ENCODE measurements at regions not wholly inside any gene's neighbourhood (a gene's known extent, or its start where the extent isn't known, plus 50 kb on each side); places are given as distances from the start of the nearest gene placed in this dataset.
"Not testable (repeated sequence)": the region's sequence is repeated elsewhere in the genome, so short reads cannot be mapped to it uniquely, and the experiment has no call there.

- no peak for DNase-seq
These were observed 850.1 kb downstream of the TBC1D32 start for GRCh38 chr6:120484146-120484545.

GRCh38 chr6:120478650-120479049 lies 855.6 kb downstream of the TBC1D32 start:
- DNase-seq = no peak

- no peak for DNase-seq
These were observed 860.5 kb downstream of the TBC1D32 start for GRCh38 chr6:120473804-120474203.

GRCh38 chr6:120468486-120468885 lies 865.8 kb downstream of the TBC1D32 start:
- no peak for DNase-seq

- DNase-seq = no peak
These were observed 882.8 kb downstream of the TBC1D32 start for GRCh38 chr6:120451508-120451907.

GRCh38 chr6:120447605-120448004 lies 886.7 kb downstream of the TBC1D32 start:
- DNase-seq = no peak

GRCh38 chr6:120432840-120433239 lies 901.4 kb downstream of the TBC1D32 start:
- DNase-seq = not testable (repeated sequence)

GRCh38 chr6:120431841-120432240 lies 902.4 kb downstream of the TBC1D32 start:
- no peak for DNase-seq

GRCh38 chr6:120411394-120411793 lies 922.9 kb downstream of the TBC1D32 start:
- DNase-seq = no peak

GRCh38 chr6:120410586-120410985 lies 923.7 kb downstream of the TBC1D32 start:
- DNase-seq = no peak

- no peak for DNase-seq
These were observed 926.6 kb downstream of the TBC1D32 start for GRCh38 chr6:120407696-120408095.

- DNase-seq = no peak
These were observed 928.3 kb downstream of the TBC1D32 start for GRCh38 chr6:120405947-120406346.

GRCh38 chr6:120395784-120396183 lies 938.5 kb downstream of the TBC1D32 start:
- DNase-seq = no peak

- DNase-seq = no peak
These were observed 939.0 kb downstream of the TBC1D32 start for GRCh38 chr6:120395330-120395729.

- no peak for DNase-seq
These were observed 941.3 kb downstream of the TBC1D32 start for GRCh38 chr6:120392941-120393340.

- no peak for DNase-seq
These were observed 949.6 kb downstream of the TBC1D32 start for GRCh38 chr6:120384671-120385070.

- DNase-seq = no peak
These were observed 950.6 kb downstream of the TBC1D32 start for GRCh38 chr6:120383681-120384080.

GRCh38 chr6:120378582-120379220 lies 955.6 kb downstream of the TBC1D32 start:
- DNase-seq = no peak

- no peak for DNase-seq
These were observed 961.1 kb downstream of the TBC1D32 start for GRCh38 chr6:120373185-120373584.

- no peak for DNase-seq
These were observed 970.9 kb downstream of the TBC1D32 start for GRCh38 chr6:120363429-120363828.

GRCh38 chr6:120358535-120358934 lies 975.7 kb downstream of the TBC1D32 start:
- not testable (repeated sequence) for DNase-seq

- peak; percentile 24 for DNase-seq
These were observed 976.8 kb downstream of the TBC1D32 start for GRCh38 chr6:120357447-120357846.

- no peak for DNase-seq
These were observed 978.5 kb downstream of the TBC1D32 start for GRCh38 chr6:120355822-120356221.

GRCh38 chr6:120354452-120355098 lies 979.7 kb downstream of the TBC1D32 start:
- DNase-seq = no peak

- no peak for DNase-seq
These were observed 981.8 kb downstream of the TBC1D32 start for GRCh38 chr6:120352491-120352890.

Measured in retina (tissue), 1 donor.